Right renal pelvis (tissue), 4 donors: ENCODE measurements at regions not wholly inside any gene's neighbourhood (a gene's known extent, or its start where the extent isn't known, plus 50 kb on each side); places are given as distances from the start of the nearest gene placed in this dataset.

Experiments
- DNase-seq, 4 donors: peaks; one replicate each; pipeline ENCODE4 v3.0.0-alpha.2; 2013; ENCODE audit warnings: low read depth in 4 of 4, low spot score in 3 of 4, missing footprints in 1 of 4

- no peak for DNase-seq
Observed at GRCh38 chr3:43156812-43157455, 51.1 kb upstream of the POMGNT2 start.

- DNase-seq: peak in 1 of 4 donors; percentile 28
Observed at GRCh38 chr3:43155464-43156121, 49.7 kb upstream of the POMGNT2 start.
